H1 (cell line): ENCODE measurements at regions not wholly inside any gene's neighbourhood (a gene's known extent, or its start where the extent isn't known, plus 50 kb on each side); places are given as distances from the start of the nearest gene placed in this dataset.

Experiments
- CTCF ChIA-PET: fragments of 300-600 bp; sonication (Branson Sonifier 250); formaldehyde crosslinking; loops from one replicate; lab custom pipeline; 2021; ENCODE audit not compliant: partially characterized antibody; lab: Charles Lee
- POLR2A ChIA-PET: fragments of 300-600 bp; sonication (Branson Sonifier 250); formaldehyde crosslinking; loops from one replicate; lab custom pipeline; 2021; ENCODE audit warnings: inconsistent platforms; ENCODE audit not compliant: partially characterized antibody; lab: Charles Lee
- DNase-seq, 2 experiments: peaks; one replicate each; pipeline versions ENCODE4 v3.0.0 to v3.0.0-alpha.2; 2010 to 2022; ENCODE audit warnings: low spot score in 2 of 2, low read depth in 1 of 2, mixed read lengths in 1 of 2
- FAIRE-seq: peaks from 2 replicates; lab custom pipeline; 2011; peaks lifted over from hg19 to GRCh38; lab: Jason Lieb, UNC
- H2AFZ ChIP-seq: 2 replicates; pipeline ENCODE4 v1.8.1; 2012; ENCODE audit warnings: low read length, inconsistent platforms
- H2AK5ac ChIP-seq: 2 replicates; pipeline ENCODE4 v1.6.1; 2013; ENCODE audit warnings: low read depth, low read length
- H2BK120ac ChIP-seq: replicated peaks from 2 replicates; pipeline ENCODE3; 2013; ENCODE audit warnings: low read depth, low read length, inconsistent platforms
- H2BK12ac ChIP-seq: 2 replicates; pipeline ENCODE4 v1.6.1; 2013; ENCODE audit warnings: low read depth, low read length
- H2BK15ac ChIP-seq: 2 replicates; pipeline ENCODE4 v1.6.1; 2013; ENCODE audit warnings: low read length
- H2BK20ac ChIP-seq: 2 replicates; pipeline ENCODE4 v1.6.1; 2013; ENCODE audit warnings: low read length
- H2BK5ac ChIP-seq: 2 replicates; pipeline ENCODE4 v1.6.1; 2013; ENCODE audit warnings: low read depth, low read length
- H3K14ac ChIP-seq: 2 replicates; pipeline ENCODE4 v1.6.1; 2013; ENCODE audit warnings: inconsistent platforms; ENCODE audit not compliant: insufficient read length
- H3K18ac ChIP-seq: 2 replicates; pipeline ENCODE4 v1.6.1; 2013; ENCODE audit warnings: low read length; ENCODE audit errors: extremely low read depth
- H3K23ac ChIP-seq: 2 replicates; pipeline ENCODE4 v1.6.1; 2013; ENCODE audit warnings: inconsistent platforms; ENCODE audit not compliant: insufficient read length
- H3K23me2 ChIP-seq: 2 replicates; pipeline ENCODE4 v1.6.1; 2013; ENCODE audit warnings: low read depth, low read length
- H3K27ac ChIP-seq: 2 replicates; pipeline ENCODE4 v1.6.1; 2011; ENCODE audit warnings: low read depth, low read length, inconsistent platforms
- H3K27me3 ChIP-seq, 4 experiments: replicated peaks in 1 of 4; 1 replicate in 1 of 4; 2 replicates in 3 of 4; pipeline versions ENCODE4 v1.6.1 to v1.8.1; 2011 to 2013; ENCODE audit warnings: low read length in 3 of 4, mild to moderate bottlenecking in 3 of 4, inconsistent platforms in 2 of 4, mixed read lengths in 2 of 4, moderate library complexity in 1 of 4; ENCODE audit not compliant: control insufficient read depth in 3 of 4, insufficient read depth in 3 of 4; ENCODE audit errors: extremely low read depth in 1 of 4
- H3K36me3 ChIP-seq, 4 experiments: 2 replicates each; pipeline versions ENCODE4 v1.6.1 to v1.8.1; 2011 to 2013; ENCODE audit warnings: mild to moderate bottlenecking in 4 of 4, low read length in 3 of 4, moderate library complexity in 2 of 4, control low read depth in 1 of 4, inconsistent platforms in 1 of 4; ENCODE audit not compliant: insufficient read depth in 4 of 4, control insufficient read depth in 2 of 4
- H3K4ac ChIP-seq: replicated peaks from 2 replicates; pipeline ENCODE3; 2013; ENCODE audit warnings: low read length, low read depth, mixed read lengths, inconsistent platforms; ENCODE audit not compliant: insufficient read length
- H3K4me1 ChIP-seq, 4 experiments: replicated peaks in 1 of 4; 1 replicate in 1 of 4; 2 replicates in 3 of 4; pipeline versions ENCODE4 v1.6.1 to v1.8.1; 2011 to 2013; ENCODE audit warnings: low read length in 3 of 4, inconsistent platforms in 2 of 4, mixed read lengths in 1 of 4; ENCODE audit not compliant: insufficient read depth in 4 of 4, control insufficient read depth in 3 of 4
- H3K4me2 ChIP-seq, 2 experiments: 2 replicates each; pipeline versions ENCODE4 v1.6.1 to v1.8.1; 2011 to 2013; ENCODE audit warnings: low read depth in 2 of 2, low read length in 2 of 2, control low read depth in 1 of 2, inconsistent platforms in 1 of 2, mild to moderate bottlenecking in 1 of 2; ENCODE audit not compliant: insufficient read depth in 1 of 2
- H3K4me3 ChIP-seq, 4 experiments: fragments of 200-600, 300-600 bp in 1 of 4; sonication (generic), shearing (Covaris generic), sonication (Bioruptor Twin) in 1 of 4; 2 replicates each; pipeline versions ENCODE4 v1.5.1 to v1.8.1; 2011 to 2016; ENCODE audit warnings: low read length in 4 of 4, low read depth in 3 of 4, control low read depth in 2 of 4, inconsistent platforms in 2 of 4, mild to moderate bottlenecking in 2 of 4, mixed read lengths in 1 of 4, moderate library complexity in 1 of 4; ENCODE audit not compliant: insufficient read depth in 2 of 4; ENCODE audit errors: extremely low read depth in 1 of 4
- H3K56ac ChIP-seq: replicated peaks from 2 replicates; pipeline ENCODE3; 2013; ENCODE audit warnings: low read depth, mild to moderate bottlenecking, mixed read lengths, low read length, inconsistent platforms; ENCODE audit not compliant: insufficient read length
- H3K79me1 ChIP-seq: 2 replicates; pipeline ENCODE4 v1.6.1; 2013; ENCODE audit warnings: low read depth, low read length, control low read depth
- H3K79me2 ChIP-seq, 2 experiments: 2 replicates each; pipeline versions ENCODE4 v1.6.1 to v1.8.1; 2012 to 2013; ENCODE audit warnings: low read length in 2 of 2, mild to moderate bottlenecking in 2 of 2, inconsistent platforms in 1 of 2; ENCODE audit not compliant: insufficient read depth in 2 of 2, control insufficient read depth in 1 of 2
- H3K9ac ChIP-seq, 4 experiments: replicated peaks in 1 of 4; 1 replicate in 1 of 4; 2 replicates in 3 of 4; pipeline versions ENCODE4 v1.6.1 to v1.8.1; 2011 to 2013; ENCODE audit warnings: low read depth in 3 of 4, low read length in 3 of 4, control low read depth in 2 of 4, mild to moderate bottlenecking in 2 of 4, moderate library complexity in 2 of 4, inconsistent platforms in 1 of 4; ENCODE audit errors: extremely low read depth in 1 of 4
- H3K9me3 ChIP-seq, 2 experiments: 2 replicates each; pipeline versions ENCODE4 v1.6.1 to v1.8.1; 2012 to 2013; ENCODE audit warnings: mild to moderate bottlenecking in 2 of 2, moderate library complexity in 2 of 2, control low read depth in 1 of 2, inconsistent platforms in 1 of 2, low read depth in 1 of 2, low read length in 1 of 2, mixed read lengths in 1 of 2; ENCODE audit not compliant: insufficient read depth in 2 of 2
- H4K20me1 ChIP-seq, 2 experiments: replicated peaks in 1 of 2; 2 replicates each; pipeline versions ENCODE3 to v1.8.1; 2011 to 2013; ENCODE audit warnings: inconsistent platforms in 2 of 2, low read length in 2 of 2, mild to moderate bottlenecking in 1 of 2; ENCODE audit not compliant: insufficient read depth in 2 of 2, control insufficient read depth in 1 of 2
- H4K5ac ChIP-seq: 2 replicates; pipeline ENCODE4 v1.6.1; 2013; ENCODE audit warnings: low read length, low read depth, mixed read lengths, inconsistent platforms; ENCODE audit not compliant: insufficient read length
- H4K8ac ChIP-seq: 2 replicates; pipeline ENCODE4 v1.8.0; 2013; ENCODE audit warnings: mild to moderate bottlenecking, moderate library complexity, low read length, inconsistent platforms; ENCODE audit not compliant: insufficient read depth; ENCODE audit errors: extremely low read depth
- H4K91ac ChIP-seq: replicated peaks from 2 replicates; pipeline ENCODE3; 2013; ENCODE audit warnings: low read length, mixed read lengths, inconsistent platforms; ENCODE audit not compliant: insufficient read length
- CTBP2 ChIP-seq: IDR thresholded peaks from 2 replicates; pipeline ENCODE4 v1.7.0; 2011; ENCODE audit warnings: borderline replicate concordance, mild to moderate bottlenecking, moderate library complexity, mixed read lengths, low read length; ENCODE audit not compliant: insufficient read depth, insufficient read length
- HDAC2 ChIP-seq, 2 experiments: fragments of 300-600 bp in 1 of 2; sonication (generic) in 1 of 2; IDR thresholded peaks; 2 replicates each; pipeline ENCODE4 v1.6.1; 2011 to 2012; ENCODE audit warnings: low read depth in 2 of 2, low read length in 2 of 2, mild to moderate bottlenecking in 2 of 2, moderate library complexity in 2 of 2, borderline replicate concordance in 1 of 2, inconsistent platforms in 1 of 2
- KDM1A ChIP-seq: fragments of 200-600, 300-600 bp; sonication (generic); IDR thresholded peaks from 2 replicates; pipeline ENCODE4 v1.7.1; 2016; ENCODE audit warnings: mild to moderate bottlenecking, low read length, borderline replicate concordance
- KDM4A ChIP-seq: IDR thresholded peaks from one replicate; pipeline ENCODE4 v1.7.1; 2012; ENCODE audit warnings: low read depth, mild to moderate bottlenecking, moderate library complexity, low read length, inconsistent platforms; ENCODE audit not compliant: severe bottlenecking
- KDM5A ChIP-seq: fragments of 200-600 bp; IDR thresholded peaks from 2 replicates; pipeline ENCODE4 v1.7.1; 2012; ENCODE audit warnings: mild to moderate bottlenecking, low read length, inconsistent platforms, mixed read lengths
- NRF1 ChIP-seq: IDR thresholded peaks from 2 replicates; pipeline ENCODE4 v1.6.1; 2011; ENCODE audit warnings: mild to moderate bottlenecking, low read depth, low read length, improper control_type of control experiment
- POLR2A ChIP-seq, 2 experiments: IDR thresholded peaks; 1 replicate in 1 of 2; 2 replicates in 1 of 2; pipeline ENCODE4 v1.6.1; 2011; ENCODE audit warnings: low read depth in 2 of 2, low read length in 2 of 2, mild to moderate bottlenecking in 2 of 2; ENCODE audit errors: control extremely low read depth in 1 of 2
- POLR2AphosphoS5 ChIP-seq: IDR thresholded peaks from 2 replicates; pipeline ENCODE4 v1.6.1; 2011; ENCODE audit warnings: low read depth, low read length
- SIRT6 ChIP-seq: IDR thresholded peaks from one replicate; pipeline ENCODE4 v1.7.1; 2012; ENCODE audit warnings: low read length, inconsistent platforms
- SP2 ChIP-seq: IDR thresholded peaks from 2 replicates; pipeline ENCODE4 v1.6.1; 2012; ENCODE audit warnings: mild to moderate bottlenecking, low read length, inconsistent platforms
- SP4 ChIP-seq: IDR thresholded peaks from 2 replicates; pipeline ENCODE4 v1.6.1; 2012; ENCODE audit warnings: low read length, inconsistent platforms
- TBP ChIP-seq: IDR thresholded peaks from 2 replicates; pipeline ENCODE4 v1.6.1; 2011; ENCODE audit warnings: low read depth, low read length, improper control_type of control experiment
- TEAD4 ChIP-seq: IDR thresholded peaks from 2 replicates; pipeline ENCODE4 v1.6.1; 2012; ENCODE audit warnings: low read depth, low read length, inconsistent platforms, mixed read lengths
- YY1 ChIP-seq: IDR thresholded peaks from 2 replicates; pipeline ENCODE4 v1.6.1; 2011; ENCODE audit warnings: low read depth, mild to moderate bottlenecking, low read length
- WGBS, 2 experiments: shearing (Covaris generic) in 1 of 2; methylation state at CpG; one replicate each; pipeline versions ENCODE4 v1.1.6 to v1.1.7; 2013 to 2015; ENCODE audit warnings: low lambda C conversion rate in 2 of 2, mixed read lengths in 2 of 2, inconsistent platforms in 1 of 2, low coverage in 1 of 2, missing lambda C conversion rate in 1 of 2; ENCODE audit not compliant: insufficient replicate concordance in 2 of 2, insufficient coverage in 1 of 2, insufficient read length in 1 of 2; ENCODE audit errors: extremely low coverage in 1 of 2, missing lambda C conversion rate in 1 of 2; 5-methylcytosine and 5-hydroxymethylcytosine counted together

DNA sequence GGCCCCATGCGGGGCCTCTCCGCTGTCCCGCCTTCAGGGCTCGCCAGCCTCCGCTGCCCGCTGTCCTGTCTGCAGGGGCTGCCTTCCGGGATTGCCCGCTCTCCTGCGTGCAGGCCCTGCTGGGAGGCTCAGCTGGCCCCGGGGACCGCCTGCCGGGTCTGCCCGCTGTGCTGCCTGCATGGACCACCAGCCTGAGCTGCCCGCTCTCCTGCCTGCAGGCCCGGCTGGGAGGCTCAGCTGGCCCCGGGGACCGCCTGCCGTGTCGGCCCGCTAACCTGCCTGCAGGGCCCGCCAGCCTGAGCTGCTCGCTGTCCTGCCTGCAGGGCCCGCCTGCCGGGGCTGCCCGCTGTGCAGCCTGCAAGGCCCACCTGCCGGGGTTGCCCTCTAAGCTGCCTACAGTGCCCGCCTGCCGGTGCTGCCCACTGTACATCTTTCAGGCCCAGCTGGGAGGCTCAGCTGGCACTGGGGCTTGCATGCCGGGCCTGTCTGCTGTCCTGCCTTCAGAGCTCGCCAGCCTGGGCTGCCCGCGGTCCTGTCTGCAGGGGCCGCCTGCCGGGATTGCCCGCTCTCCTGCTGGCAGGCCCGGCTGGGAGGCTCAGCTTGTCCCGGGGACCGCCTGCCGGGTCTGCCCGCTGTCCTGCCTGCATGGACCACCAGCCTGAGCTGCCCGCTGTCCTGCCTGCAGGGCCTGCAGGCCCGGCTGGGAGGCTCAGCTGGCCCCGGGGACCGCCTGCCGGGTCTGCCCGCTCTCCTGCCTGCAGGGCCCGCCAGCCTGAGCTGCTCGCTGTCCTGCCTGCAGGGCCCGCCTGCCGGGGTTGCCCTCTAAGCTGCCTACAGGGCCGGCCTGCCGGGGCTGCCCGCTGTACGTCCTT is 165.1 kb downstream of the GLRX3 start:
- Histone ChIP-seq H2BK15ac (no peak overlapping the region), H3K27ac (no peak overlapping the region), H3K4me3 (no peak overlapping the region), H3K9ac (no peak overlapping the region), H3K79me2 (no peaks in the 10 kb centered on the region), H3K4me1 (no peaks in the 10 kb centered on the region), H2BK20ac (no peak overlapping the region), H3K23ac (no peak overlapping the region), H4K8ac (no peak overlapping the region), H3K27me3 (no peaks in the 10 kb centered on the region), H3K18ac (no peak overlapping the region), H3K4ac (no peak overlapping the region), H2AK5ac (no peak overlapping the region), H2AFZ (no peak overlapping the region), H2BK120ac (no peak overlapping the region), H4K91ac (no peak overlapping the region), H3K4me2 (no peak overlapping the region), H2BK12ac (no peak overlapping the region), H3K14ac (no peak overlapping the region), H3K79me1 (no peaks in the 10 kb centered on the region), H3K9me3 (peaks cover 58 to 78% of the 10 kb centered on the region in 2 experiments), H4K20me1 (no peaks in the 10 kb centered on the region), H3K36me3 (0 out of 8 replicates have a peak, but pooled peaks cover 0 to 5% (median 0%) of the 10 kb centered on the region in 4 experiments), H3K56ac (no peak overlapping the region), H3K23me2 (no peaks in the 10 kb centered on the region), H4K5ac (no peak overlapping the region), H2BK5ac (no peak overlapping the region)
- POLR2A ChIA-PET = interaction anchor here (0.6 kb wide), 1 partner anchor 240 kb away, joined by 3 read pairs; no protein-coding TSS in a partner anchor
- DNase-seq = no peak
- CTCF ChIA-PET = interaction anchor here (0.6 to 0.9 kb wide), 2 partner anchors 34 to 353 kb away, joined by 3 read pairs; no protein-coding TSS in a partner anchor
- FAIRE-seq = no peak
- 94% methylated on average over 31 of the region's 54 CpGs; no CpG with 5 or more reads in 1 of the 2 experiments for WGBS, 2 experiments
- no peak for TF ChIP-seq POLR2A (IDR thresholded peaks at IDR 0.05; ENCODE audit: control extremely low read depth in 1 of 2, low read depth in 2 of 2, low read length in 2 of 2)
- TF ChIP-seq TBP = no peak
- TF ChIP-seq KDM1A = no peak
- no peak for TF ChIP-seq HDAC2 (IDR thresholded peaks at IDR 0.05; ENCODE audit: borderline replicate concordance in 1 of 2, low read depth in 2 of 2, low read length in 2 of 2)
- TF ChIP-seq POLR2AphosphoS5 = no peak
- TF ChIP-seq TEAD4 = no peak
- no peak for TF ChIP-seq NRF1
- no peak for TF ChIP-seq SP2
- no peak for TF ChIP-seq SIRT6
- no peak for TF ChIP-seq KDM4A
- TF ChIP-seq CTBP2 = no peak
- no peak for TF ChIP-seq SP4
- TF ChIP-seq KDM5A = no peak
- TF ChIP-seq YY1 = no peak
